COLO668 (cell line): ENCODE measurements at regions not wholly inside any gene's neighbourhood (a gene's known extent, or its start where the extent isn't known, plus 50 kb on each side); places are given as distances from the start of the nearest gene placed in this dataset.

ENCODE experiments used
- DNase-seq: peaks from one replicate; lab custom pipeline; 2025; ENCODE audit not compliant: unreplicated experiment; lab: John Stamatoyannopoulos, UW

DNA sequence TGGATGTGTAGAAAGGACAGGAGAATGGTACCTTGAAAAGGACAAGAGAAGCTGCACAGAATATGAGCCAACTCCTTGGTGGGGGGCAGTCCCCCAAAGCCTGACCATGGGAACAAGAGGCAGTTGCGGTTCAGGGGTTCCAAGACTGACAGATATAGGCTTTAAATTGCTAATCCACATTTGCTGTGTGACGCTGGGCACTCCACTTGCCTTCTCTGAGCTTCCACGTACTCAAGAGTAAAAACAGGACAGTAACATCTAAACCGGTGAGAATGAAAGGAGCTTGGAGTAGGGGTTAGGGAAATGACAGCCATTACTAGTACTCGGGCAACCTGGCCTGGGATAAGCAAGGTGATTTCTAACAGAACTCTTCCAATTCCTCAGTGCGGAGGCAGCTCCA lies 57.9 kb upstream of the LRFN2 start:
- DNase-seq: no peak

DNA sequence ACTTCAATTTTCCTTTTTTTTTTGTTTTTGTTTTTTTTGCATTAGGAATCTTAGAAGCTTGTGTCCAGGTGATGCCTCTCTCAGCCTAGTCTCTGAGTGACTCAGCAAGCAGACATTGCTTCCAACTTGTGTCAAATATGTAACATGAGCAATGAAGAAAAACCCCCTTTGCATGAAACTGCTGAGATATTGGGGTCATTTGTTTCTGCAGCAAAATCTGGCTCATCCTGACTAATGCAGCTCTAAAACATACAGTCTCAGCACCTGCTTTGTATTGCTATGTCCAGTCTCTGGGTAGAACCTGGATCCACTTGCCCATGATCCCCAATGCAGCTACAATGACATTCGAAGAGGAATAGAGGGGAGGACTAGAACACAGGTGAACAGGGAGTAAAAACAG lies 55.7 kb upstream of the LRFN2 start:
- no peak for DNase-seq

DNA sequence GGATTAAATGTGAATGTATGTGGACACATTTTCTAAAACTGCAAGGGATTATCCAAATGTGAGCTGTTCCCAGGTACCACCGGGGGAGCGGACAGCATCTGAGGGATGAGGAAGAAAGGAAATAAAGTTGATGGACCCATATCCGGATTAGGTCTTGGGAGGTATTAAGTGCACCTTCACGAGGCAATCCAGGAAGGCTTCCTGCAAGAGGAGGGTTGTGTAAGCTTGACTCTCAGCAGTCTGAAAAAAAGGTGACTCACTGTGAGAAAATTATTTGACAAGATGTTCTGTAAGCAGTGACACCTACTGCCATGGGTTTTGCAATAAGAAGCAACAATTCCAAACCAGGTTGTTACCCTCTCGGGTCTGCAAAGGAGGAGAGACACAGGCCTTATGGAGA lies 55.0 kb upstream of the LRFN2 start:
- no peak for DNase-seq

DNA sequence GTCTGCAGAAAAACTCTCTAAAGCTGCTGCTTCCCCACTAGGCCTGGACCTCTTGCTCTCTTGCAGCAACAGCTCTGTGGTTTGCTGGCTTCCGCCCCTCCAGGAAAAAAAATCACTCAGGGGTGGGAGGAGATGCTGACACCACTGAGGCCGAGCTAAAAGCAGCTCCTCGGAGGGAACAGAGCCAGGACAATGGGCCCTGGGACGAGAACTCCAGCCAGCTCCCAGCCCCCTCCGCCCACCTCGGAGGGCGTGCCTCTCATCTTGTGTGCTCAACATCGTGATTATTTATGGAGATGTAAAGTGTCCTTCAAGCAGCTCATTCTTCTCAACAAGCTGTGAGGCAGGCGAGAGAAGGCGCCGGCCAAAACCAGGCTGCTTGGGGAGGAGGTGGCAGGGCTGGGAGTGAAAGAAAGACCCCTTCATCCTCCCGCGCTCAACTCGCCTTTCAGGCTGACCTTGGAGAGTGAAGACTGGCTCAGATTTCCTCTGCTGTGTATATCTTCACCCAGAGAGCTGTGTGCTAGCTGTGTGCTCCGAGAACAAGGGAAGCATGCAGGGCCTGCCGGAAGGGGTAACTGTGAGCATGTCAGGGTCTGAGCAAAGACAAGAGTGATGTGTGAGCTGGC lies 53.5 kb upstream of the LRFN2 start:
- DNase-seq: no peak
